GM12878 (cell line): ENCODE measurements at regions not wholly inside any gene's neighbourhood (a gene's known extent, or its start where the extent isn't known, plus 50 kb on each side); places are given as distances from the start of the nearest gene placed in this dataset.

Experiments
- BCL3 ChIP-seq: IDR thresholded peaks from 2 replicates; pipeline ENCODE4 v1.6.1; 2011; ENCODE audit warnings: borderline replicate concordance, low read depth, mild to moderate bottlenecking, moderate library complexity, low read length; ENCODE audit not compliant: insufficient read depth, poor library complexity, severe bottlenecking
- CTCF ChIP-seq, 3 experiments: IDR thresholded peaks in 2 of 3; conservative IDR thresholded peaks in 1 of 3; 2 replicates each; pipeline ENCODE4 v1.5.1; 2011; ENCODE audit warnings: low read depth in 3 of 3, low read length in 3 of 3, mild to moderate bottlenecking in 3 of 3, control low read depth in 2 of 3, moderate library complexity in 2 of 3, inconsistent platforms in 1 of 3, mixed read lengths in 1 of 3; ENCODE audit not compliant: control insufficient read depth in 2 of 3, insufficient read depth in 1 of 3; ENCODE audit errors: extremely low read depth in 1 of 3
- EZH2 ChIP-seq: IDR thresholded peaks from 2 replicates; pipeline ENCODE4 v1.6.1; 2012; ENCODE audit warnings: low read depth, mild to moderate bottlenecking, control low read depth, inconsistent platforms, low read length, borderline replicate concordance; ENCODE audit not compliant: control insufficient read depth
- HDGF ChIP-seq: fragments of 450-650 bp; IDR thresholded peaks from 2 replicates; pipeline ENCODE4 v1.6.1; 2016; ENCODE audit warnings: antibody characterized with exemption
- TCF7 ChIP-seq: IDR thresholded peaks from 2 replicates; pipeline ENCODE4 v1.6.1; 2014; ENCODE audit warnings: antibody characterized with exemption, borderline replicate concordance
- ZNF622 ChIP-seq: fragments of 450-650 bp; IDR thresholded peaks from 2 replicates; pipeline ENCODE4 v1.6.1; 2017; ENCODE audit warnings: mild to moderate bottlenecking, inconsistent platforms

DNA sequence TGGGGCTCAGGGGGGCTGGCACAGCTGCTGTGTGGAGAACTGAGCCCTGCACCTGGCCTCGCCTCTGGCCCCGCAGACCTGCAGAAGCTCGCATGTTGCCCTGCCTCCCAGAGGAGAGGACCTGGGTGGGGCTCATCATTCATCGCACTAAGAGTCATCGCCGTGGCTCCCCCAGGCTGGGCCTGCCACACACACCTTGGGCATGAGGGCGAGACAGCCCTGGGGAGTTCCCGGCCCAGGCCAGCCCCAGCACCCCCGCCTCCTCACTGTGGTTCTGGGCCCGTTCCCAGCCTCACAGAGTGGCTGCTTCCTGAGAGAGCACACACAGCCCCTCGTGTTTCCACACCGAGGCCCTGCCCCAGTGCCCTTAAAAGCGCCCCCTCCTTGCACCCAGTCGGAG is 694.6 kb downstream of the TBC1D22A start:
- TF ChIP-seq CTCF (IDR thresholded peaks at IDR 0.05 in 2 of 3, conservative IDR thresholded peaks at IDR 0.05 in 1 of 3; ENCODE audit: control insufficient read depth in 2 of 3, extremely low read depth in 1 of 3, insufficient read depth in 1 of 3, low read depth in 3 of 3, low read length in 3 of 3) (no peak), ZNF622 (no peak), BCL3 (no peak), TCF7 (no peak), EZH2 (no peak), HDGF (no peak)
